Stimulated activated CD8-positive, alpha-beta memory T cell treated with anti-CD3 and anti-CD28 coated beads, Interleukin-4, amount 100 ng/mL, for 1 hour (primary cell): ENCODE measurements at regions not wholly inside any gene's neighbourhood (a gene's known extent, or its start where the extent isn't known, plus 50 kb on each side); places are given as distances from the start of the nearest gene placed in this dataset.

Experiments
- DNase-seq, 2 donors: peaks; one replicate each; pipeline ENCODE4 v3.0.0-alpha.2; 2020; ENCODE audit warnings: low read depth in 2 of 2, low spot score in 1 of 2

DNA sequence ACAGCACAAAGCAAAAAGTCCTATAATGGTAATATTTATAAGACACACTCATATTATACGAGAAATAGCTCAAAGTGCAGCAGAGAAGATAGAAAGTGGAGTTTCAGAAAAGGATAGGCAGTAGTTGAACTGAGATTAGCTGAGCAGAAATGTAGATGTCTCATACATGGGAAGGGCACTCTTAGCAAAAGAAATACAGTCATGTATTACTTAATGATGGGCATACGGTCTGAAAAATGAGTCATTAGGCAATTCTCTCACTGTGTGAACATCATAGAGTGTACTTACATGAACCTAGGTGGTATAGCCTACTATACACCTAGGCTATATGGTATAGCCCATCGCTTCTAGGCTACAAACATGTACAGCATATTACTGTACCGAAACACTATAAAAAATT lies 671.3 kb downstream of the RPS29 start:
- no peak for DNase-seq

GRCh38 chr14:48914382-48914781 lies 671.8 kb downstream of the RPS29 start:
- DNase-seq: no peak

DNA sequence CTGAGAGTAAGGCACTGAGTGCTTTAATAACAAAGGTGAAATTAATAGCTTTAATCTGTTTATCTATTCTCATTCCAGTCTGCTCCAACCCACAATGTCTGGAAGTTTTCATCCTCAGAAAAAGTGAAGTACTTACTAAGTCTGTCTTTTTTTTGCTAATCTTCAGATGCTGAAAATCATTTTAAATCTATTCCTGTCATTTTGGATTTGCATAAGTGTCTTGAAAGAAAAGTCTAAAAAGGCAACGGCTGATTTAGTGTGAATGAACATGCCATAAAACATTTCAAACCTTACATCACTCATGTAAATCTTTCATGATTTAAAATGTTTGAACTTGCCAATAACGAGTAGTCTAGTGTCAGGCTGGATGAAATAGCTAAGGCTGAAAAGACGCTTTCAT lies 685.6 kb downstream of the RPS29 start:
- DNase-seq: no peak

- no peak for DNase-seq
These were observed 695.8 kb downstream of the RPS29 start for GRCh38 chr14:48890333-48890732.

DNA sequence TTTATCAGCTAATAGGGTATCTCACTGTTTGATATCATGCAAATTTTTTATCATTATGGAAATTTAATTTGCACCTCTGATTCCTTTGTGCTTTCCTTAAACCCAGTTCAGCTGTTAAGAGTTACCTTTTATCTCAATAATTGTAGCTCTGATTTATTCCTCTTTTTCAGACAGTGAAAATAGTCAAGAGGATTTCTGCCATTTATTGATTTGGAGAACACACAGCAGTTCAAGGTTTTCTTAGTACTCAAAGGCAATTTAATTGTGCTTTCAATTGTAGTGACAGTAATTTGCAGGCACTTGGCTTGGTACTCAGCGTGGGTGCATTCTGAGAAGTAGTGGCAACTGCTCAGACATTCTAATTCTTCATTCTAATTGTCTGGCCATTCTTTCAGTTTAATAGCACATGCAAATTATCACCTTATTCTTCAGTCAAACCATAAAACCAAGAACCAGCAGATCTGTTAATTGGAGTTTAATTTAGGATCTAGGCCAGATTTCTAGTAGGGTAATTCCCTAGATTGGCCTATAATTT lies 709.3 kb downstream of the RPS29 start:
- no peak for DNase-seq

DNA sequence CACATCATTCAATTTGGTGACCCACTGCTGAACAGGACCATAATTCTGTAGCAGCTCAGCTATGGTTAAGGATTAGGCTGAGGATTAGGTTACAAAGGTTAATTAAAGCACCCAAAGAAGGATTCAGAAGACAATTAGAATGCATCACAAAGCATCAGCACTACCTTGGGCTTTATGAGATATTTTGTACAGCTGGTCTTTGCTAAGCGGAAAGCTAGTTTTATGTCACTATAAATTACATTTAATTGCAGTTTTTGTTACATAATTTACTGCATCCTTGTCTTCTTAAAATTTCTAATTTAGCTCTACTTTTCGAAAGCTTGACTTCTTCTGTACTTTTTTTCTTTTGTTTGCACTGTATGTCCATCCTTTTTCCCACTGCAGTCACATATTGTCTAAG lies 711.5 kb downstream of the RPS29 start:
- no peak for DNase-seq

GRCh38 chr14:48857366-48857765 lies 728.8 kb downstream of the RPS29 start:
- no peak for DNase-seq

GRCh38 chr14:48853159-48853558 lies 733.0 kb downstream of the RPS29 start:
- DNase-seq: no peak

DNA sequence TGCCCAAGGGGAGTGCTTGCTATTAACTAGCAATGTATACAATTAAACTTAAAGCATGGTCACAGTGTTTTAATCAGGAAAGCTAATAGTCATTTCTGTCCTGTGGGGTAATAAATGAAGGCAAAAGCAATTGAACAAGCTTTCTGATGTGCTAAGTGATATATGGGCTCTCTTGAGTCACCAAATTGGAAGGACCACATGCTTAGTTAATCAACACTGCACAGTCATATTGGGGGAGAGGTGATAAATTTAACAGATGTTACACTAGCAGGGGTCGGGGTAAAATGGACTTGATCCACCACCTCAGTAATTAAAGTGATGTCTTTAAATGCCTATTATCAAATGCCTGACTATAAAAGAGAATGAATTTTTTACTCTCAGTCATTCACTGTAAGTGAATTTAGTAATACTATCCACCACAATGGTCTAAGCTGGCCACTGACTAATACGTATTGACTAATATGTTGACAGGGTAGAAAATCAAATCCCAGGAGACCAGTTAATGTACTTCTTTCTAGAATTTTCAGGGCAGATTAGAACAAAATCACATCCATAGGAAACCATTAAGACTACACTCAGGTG lies 736.3 kb downstream of the RPS29 start:
- DNase-seq: no peak

DNA sequence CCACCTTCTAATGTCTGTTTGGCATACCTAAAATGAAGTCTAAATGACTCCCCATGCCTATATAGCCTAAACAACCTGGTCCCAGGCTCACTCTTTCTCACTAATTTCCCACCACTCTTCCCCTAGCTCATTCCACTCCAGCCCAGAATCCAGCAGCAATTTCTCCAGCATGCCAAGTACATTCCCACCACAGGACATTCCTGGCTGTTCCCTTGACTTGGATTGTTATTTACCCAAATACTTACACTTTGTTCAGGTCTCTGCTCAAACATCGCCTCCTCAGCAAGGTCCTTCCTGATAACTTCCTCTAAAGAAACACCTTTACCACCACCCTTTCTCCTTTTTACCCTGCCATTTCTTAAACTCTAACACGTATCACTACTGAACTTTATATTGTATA lies 743.4 kb downstream of the RPS29 start:
- DNase-seq: no peak

GRCh38 chr14:48826058-48826457 lies 760.1 kb downstream of the RPS29 start:
- no peak for DNase-seq

- no peak for DNase-seq
These were observed 771.6 kb downstream of the RPS29 start for GRCh38 chr14:48814562-48814961.

DNA sequence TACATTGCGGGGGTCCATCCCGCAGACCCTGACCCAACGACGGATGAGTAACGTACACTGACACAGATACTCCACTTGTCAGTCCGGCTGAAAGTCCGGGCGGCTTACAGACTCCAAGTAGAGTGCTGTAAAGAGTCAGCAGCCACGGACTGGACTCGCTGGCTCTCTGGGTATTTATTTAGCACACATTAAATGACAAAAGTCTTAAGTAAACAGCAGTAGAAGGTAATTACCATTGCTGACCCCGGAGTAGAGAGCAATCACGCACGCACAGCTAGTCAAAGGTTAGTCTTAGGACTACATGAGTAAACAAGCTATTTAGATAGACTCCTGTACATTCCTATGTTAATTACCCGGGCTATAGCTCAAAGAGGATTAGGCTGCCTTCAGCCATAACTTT lies 780.9 kb downstream of the RPS29 start:
- no peak for DNase-seq

DNA sequence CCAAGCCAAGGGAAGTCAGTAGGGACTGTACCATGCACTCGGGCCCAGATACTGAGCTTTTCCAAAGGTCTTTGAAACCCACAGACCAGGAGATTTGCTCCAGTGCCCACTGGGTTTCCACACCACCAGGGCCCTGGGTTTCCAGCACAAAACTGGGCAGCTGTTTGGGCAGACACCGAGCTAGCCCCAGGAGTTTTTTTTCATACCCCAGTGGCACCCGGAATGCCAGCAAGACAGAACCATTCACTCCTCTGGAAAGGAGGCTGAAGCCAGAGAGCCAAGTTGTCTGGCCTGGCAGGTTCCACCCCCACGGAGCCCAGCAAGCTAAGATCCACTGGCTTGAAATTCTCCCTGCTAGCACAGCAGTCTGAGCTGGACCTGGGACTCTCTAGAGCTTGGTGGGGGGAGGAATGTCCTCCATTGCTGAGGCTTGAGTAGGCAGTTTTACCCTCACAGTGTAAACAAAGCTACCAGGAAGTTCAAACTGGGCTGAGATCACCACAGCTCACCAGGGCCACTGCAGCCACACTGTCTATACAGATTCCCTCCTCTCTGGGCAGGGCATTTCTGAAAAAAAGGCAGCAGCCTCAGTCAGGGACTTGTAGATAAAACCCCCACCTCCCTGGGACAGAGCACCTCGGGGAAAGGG lies 793.7 kb downstream of the RPS29 start:
- no peak for DNase-seq

GRCh38 chr14:48788771-48789170 lies 797.4 kb downstream of the RPS29 start:
- no peak for DNase-seq

DNA sequence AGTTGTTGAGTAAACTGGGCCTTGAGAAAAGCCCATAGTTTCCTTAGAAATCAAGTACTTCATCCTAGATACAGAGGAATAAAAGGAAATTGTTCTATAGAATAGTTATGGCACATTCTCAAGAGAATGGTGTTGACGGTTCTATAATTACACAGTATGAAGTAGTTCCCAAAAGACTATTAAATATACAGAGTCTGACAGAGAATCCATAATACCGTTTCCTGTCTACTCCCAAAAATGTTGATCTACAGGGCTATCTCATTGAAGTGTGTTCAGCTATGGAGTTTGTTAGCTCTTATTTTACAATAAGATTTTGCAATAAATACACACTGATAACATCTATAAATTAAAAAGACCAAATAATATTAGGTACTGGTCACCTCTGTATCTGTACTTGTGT lies 799.7 kb downstream of the RPS29 start:
- no peak for DNase-seq

GRCh38 chr14:48771717-48772116 lies 814.5 kb downstream of the RPS29 start:
- DNase-seq: no peak

DNA sequence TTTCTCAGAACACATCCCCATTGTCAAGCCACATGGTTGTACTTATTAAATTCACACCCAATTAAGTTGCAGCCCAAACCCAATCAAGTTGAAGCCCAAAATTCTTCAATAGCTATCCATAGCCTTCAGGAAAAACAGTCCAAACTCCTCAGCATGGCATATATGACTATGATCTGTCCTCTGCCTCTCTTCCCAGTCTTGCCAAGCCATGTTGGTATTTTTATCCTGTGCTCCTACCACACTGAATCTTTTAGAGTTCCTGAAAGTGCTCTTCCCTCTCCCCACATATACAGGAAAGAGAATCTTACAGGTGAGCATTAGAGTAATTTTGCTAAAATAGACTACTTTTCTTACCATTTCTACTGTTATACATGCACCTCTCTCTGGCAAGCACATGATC lies 834.9 kb downstream of the RPS29 start:
- DNase-seq: no peak

DNA sequence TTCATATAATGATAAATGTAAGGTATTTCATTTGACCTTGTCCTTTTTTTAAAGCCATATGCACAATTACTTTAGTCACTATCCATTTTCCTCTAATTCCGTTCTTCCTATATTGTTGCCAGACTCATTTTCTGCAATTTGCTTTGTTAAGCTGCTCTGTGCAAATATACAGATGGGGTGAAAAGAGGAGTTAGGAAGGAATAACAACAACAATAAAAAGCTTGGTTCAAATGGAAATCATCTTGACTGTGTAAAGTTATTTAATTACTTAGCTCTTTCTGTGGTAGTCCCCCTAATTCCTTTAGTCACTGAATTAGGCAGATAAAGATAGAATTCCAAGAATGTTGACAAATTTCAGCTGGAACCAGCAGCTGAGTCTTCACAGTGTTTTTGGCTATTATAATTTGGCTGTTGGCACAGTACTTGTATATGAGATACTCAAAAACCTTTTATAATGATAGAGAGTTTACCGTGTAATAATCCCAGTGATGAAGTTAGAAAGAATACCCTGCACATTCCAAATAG lies 838.0 kb downstream of the RPS29 start:
- no peak for DNase-seq

DNA sequence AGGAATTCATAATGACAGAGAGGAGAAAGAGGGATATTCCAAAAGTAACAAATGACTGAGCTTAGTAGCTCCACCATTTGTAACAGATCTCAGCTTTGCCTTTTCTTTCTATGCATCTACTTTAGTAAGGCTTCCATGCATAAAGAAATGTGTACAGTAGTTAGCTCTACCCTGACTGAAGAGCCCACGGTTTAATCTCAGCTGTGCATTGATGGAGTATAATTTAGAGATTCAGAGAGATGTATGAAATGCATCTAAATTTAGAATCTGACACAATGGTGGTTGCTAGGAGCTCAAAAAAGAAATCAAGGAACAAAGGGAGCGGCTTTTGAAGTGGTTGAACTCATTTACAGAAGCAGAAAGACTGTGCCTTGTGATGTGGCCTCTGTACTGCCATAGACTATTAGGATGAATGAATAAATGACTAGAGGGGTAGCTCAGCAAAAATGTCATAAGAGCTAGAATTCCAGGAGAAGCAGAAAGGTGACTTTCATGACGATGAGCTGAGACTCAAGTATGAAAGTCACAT lies 838.6 kb downstream of the RPS29 start:
- DNase-seq: no peak

DNA sequence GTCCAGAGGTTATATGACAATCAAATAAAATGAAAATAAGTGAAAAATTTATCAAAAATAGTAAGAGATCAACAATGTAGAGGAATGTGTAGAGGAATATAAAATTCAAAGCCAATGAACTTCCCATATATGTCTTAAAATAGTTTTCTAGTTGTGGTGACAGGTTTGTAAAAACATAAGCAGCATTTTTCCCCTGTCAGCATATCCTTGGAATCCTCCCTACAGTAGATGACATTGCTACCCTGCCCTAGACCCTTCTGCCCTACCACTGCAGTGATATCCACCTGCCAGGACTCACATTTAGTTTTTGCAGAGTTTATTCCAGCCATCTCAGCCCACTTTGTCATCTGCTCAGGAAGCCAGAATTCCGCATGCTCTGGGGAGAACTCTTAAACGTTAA lies 842.0 kb downstream of the RPS29 start:
- no peak for DNase-seq

GRCh38 chr14:48738186-48738925 lies 847.8 kb downstream of the RPS29 start:
- DNase-seq: no peak
